C4-2B (cell line): ENCODE measurements at regions not wholly inside any gene's neighbourhood (a gene's known extent, or its start where the extent isn't known, plus 50 kb on each side); places are given as distances from the start of the nearest gene placed in this dataset.

Experiments used
- ZFX ChIP-seq: fragments of 450-650 bp; IDR thresholded peaks from 2 replicates; pipeline ENCODE4 v1.6.1; 2017
- TF ChIP-seq, protein P1 (sequence below): fragments of 450-650 bp; conservative IDR thresholded peaks from 2 replicates; pipeline ENCODE4 v1.5.1; 2017; ENCODE audit warnings: mild to moderate bottlenecking

DNA sequence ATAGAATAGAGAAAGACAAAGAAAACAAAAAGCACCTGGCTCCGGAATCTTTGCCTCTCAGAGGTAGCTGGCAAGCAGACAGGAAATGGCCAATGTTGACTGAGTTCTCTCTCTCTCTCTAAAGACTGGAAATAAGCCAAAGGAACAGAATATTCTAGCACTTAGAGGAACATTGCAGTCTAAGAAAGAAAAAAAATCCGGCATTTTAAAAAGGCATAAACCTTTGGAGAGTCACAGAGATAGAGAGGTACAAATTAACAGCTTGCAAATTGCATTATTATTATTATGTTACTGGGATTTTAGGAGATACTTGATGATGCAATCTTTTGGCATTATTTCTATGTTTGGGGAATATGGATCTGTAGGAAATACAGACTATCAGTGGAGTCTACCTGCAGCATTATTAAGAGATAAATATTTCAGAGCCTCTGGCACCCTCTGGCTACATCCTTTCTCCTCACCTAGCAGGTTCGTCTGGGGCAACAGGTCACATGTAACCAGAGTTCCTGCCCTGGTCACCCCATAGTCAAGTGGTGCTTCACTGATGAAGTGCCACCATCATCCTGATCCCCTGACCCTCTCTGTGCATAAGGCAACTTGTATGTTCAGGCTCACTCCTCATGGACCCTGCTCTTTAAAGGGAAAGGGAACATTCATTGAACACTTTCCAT is 318.9 kb upstream of the ACVR2A start:
- TF ChIP-seq, protein P1, sequence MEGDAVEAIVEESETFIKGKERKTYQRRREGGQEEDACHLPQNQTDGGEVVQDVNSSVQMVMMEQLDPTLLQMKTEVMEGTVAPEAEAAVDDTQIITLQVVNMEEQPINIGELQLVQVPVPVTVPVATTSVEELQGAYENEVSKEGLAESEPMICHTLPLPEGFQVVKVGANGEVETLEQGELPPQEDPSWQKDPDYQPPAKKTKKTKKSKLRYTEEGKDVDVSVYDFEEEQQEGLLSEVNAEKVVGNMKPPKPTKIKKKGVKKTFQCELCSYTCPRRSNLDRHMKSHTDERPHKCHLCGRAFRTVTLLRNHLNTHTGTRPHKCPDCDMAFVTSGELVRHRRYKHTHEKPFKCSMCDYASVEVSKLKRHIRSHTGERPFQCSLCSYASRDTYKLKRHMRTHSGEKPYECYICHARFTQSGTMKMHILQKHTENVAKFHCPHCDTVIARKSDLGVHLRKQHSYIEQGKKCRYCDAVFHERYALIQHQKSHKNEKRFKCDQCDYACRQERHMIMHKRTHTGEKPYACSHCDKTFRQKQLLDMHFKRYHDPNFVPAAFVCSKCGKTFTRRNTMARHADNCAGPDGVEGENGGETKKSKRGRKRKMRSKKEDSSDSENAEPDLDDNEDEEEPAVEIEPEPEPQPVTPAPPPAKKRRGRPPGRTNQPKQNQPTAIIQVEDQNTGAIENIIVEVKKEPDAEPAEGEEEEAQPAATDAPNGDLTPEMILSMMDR = no peak; the same call in 1 of the 2 replicates
- TF ChIP-seq ZFX = no peak
